ENCODE measurements at regions not wholly inside any gene's neighbourhood (a gene's known extent, or its start where the extent isn't known, plus 50 kb on each side); places are given as distances from the start of the nearest gene placed in this dataset.

DNA sequence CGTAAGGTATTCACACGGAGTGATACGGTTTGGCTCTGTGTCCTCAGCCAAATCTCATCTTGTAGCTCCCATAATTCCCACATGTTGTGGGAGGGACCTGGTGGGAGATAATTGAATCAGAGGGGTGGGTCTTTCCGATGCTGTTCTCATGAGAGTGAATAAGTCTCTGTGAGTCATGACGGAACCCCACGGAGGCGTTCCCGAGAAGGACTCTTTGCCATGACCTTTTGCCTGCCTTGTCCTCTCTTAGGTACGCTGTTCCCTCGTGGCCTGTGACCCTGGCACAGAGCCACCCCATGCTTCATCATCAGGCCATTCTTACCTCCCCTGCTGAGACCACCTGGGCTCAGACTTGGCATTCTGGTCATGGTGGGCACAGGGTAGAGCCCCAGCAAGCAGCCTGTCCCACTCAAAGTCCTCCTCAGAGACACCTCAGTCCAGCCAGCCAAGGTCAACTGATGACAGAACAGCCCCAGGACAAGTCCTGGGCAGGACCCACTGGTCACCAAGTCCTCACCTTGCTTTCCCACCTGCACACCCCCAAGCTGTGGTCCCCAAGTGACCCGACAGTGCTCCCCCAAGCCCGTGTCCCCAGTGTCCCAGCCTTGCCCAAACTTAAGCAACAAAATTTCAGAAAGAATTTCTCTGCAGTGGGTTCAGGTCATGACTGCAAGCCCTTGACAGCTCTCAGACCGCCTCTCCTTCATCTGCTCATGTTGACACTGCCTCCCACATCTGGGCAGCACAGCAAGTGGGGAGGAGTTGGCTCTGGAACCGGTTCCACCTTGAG, 158.4 kb downstream of the ACTL8 start:
- Histone ChIP-seq H3K4me3 (no peak overlapping the region), H3K9me3 (no peaks in the 10 kb centered on the region), H3K4me1 (no peaks in the 10 kb centered on the region), H3K27me3 (ENCODE audit: low read depth) (peaks cover 8% of the 10 kb centered on the region), H3K36me3 (replicated peaks) (no peaks in the 10 kb centered on the region)
- no peak for DNase-seq (ENCODE audit: low spot score in 2 of 2)
- in situ Hi-C loops (cut with MboI; ENCODE audit: low sequenced_read_pairs) = no loop called here

- peaks cover 8% of the 10 kb centered on the region for H3K27me3 ChIP-seq (ENCODE audit: low read depth)
- in situ Hi-C loops (cut with MboI; ENCODE audit: low sequenced_read_pairs) = no loop called here
- no peak for DNase-seq (ENCODE audit: low spot score in 2 of 2)
- no peak overlapping the region for H3K4me3 ChIP-seq
- no peaks in the 10 kb centered on the region for H3K9me3 ChIP-seq
- H3K36me3 ChIP-seq (replicated peaks) = no peaks in the 10 kb centered on the region
- H3K4me1 ChIP-seq = no peaks in the 10 kb centered on the region
These were observed 159.0 kb downstream of the ACTL8 start for GRCh38 chr1:17914131-17914530.

GRCh38 chr1:17914987-17915386, 159.9 kb downstream of the ACTL8 start:
- in situ Hi-C loops (cut with MboI; ENCODE audit: low sequenced_read_pairs) = no loop called here
- no peak for DNase-seq (ENCODE audit: low spot score in 2 of 2)
- no peak overlapping the region for H3K4me3 ChIP-seq
- H3K27me3 ChIP-seq (ENCODE audit: low read depth) = peaks cover 8% of the 10 kb centered on the region
- H3K9me3 ChIP-seq = no peaks in the 10 kb centered on the region
- H3K36me3 ChIP-seq (replicated peaks) = no peaks in the 10 kb centered on the region
- H3K4me1 ChIP-seq = no peaks in the 10 kb centered on the region

- no peak for DNase-seq (ENCODE audit: low spot score in 2 of 2)
- no peaks in the 10 kb centered on the region for H3K36me3 ChIP-seq (replicated peaks)
- H3K4me1 ChIP-seq = no peaks in the 10 kb centered on the region
- H3K27me3 ChIP-seq (ENCODE audit: low read depth) = peaks cover 3% of the 10 kb centered on the region
- in situ Hi-C loops (cut with MboI; ENCODE audit: low sequenced_read_pairs) = no loop called here
- H3K4me3 ChIP-seq = no peak overlapping the region
- no peaks in the 10 kb centered on the region for H3K9me3 ChIP-seq
These were observed 160.5 kb downstream of the ACTL8 start for GRCh38 chr1:17915511-17916197.

DNA sequence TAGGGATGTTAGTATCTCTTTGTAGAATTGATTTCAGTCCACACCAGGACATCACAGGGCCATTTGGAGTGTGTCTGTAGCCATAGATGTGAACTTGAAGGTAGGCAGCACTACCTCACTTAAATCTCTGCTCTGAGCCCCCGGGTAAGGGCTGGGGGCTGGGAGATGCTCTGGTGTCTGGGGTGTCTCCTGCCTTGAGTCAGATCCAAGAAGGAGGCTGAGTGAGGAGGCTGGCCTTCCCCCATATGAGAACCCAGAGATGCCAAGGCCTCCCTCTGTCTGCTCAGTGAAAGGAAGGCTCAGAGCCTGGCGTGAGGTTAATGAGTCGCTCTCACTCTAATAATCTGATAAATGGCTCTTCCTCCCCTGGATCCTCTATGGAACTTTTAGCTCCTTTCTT, 161.6 kb downstream of the ACTL8 start:
- Histone ChIP-seq H3K36me3 (replicated peaks) (no peaks in the 10 kb centered on the region), H3K4me3 (no peak overlapping the region), H3K4me1 (no peaks in the 10 kb centered on the region), H3K27me3 (ENCODE audit: low read depth) (peaks cover 3% of the 10 kb centered on the region; the same call in 1 of the 2 replicates), H3K9me3 (no peaks in the 10 kb centered on the region)
- in situ Hi-C loops (cut with MboI; ENCODE audit: low sequenced_read_pairs) = no loop called here
- no peak for DNase-seq (ENCODE audit: low spot score in 2 of 2)

GRCh38 chr1:17919525-17920439, 164.6 kb downstream of the ACTL8 start:
- in situ Hi-C loops (cut with MboI; ENCODE audit: low sequenced_read_pairs) = no loop called here

GRCh38 chr1:17920881-17921640, 165.9 kb downstream of the ACTL8 start:
- no peak for DNase-seq (ENCODE audit: low spot score in 2 of 2)
- no peaks in the 10 kb centered on the region for H3K4me1 ChIP-seq
- no peaks in the 10 kb centered on the region for H3K36me3 ChIP-seq (replicated peaks)
- no peaks in the 10 kb centered on the region for H3K9me3 ChIP-seq
- in situ Hi-C loops (cut with MboI; ENCODE audit: low sequenced_read_pairs) = no loop called here
- H3K4me3 ChIP-seq = no peak overlapping the region
- H3K27me3 ChIP-seq (ENCODE audit: low read depth) = no peaks in the 10 kb centered on the region

More at GRCh38 chr1:17919525-17920439, 164.6 kb downstream of the ACTL8 start:
- peak in 1 of 2 experiments; percentile 58 for DNase-seq (ENCODE audit: low spot score in 2 of 2)
- H3K4me3 ChIP-seq = no peak overlapping the region
- H3K9me3 ChIP-seq = no peaks in the 10 kb centered on the region
- H3K4me1 ChIP-seq = no peaks in the 10 kb centered on the region
- no peaks in the 10 kb centered on the region for H3K36me3 ChIP-seq (replicated peaks)
- peaks cover 3% of the 10 kb centered on the region; the same call in 1 of the 2 replicates for H3K27me3 ChIP-seq (ENCODE audit: low read depth)

DNA sequence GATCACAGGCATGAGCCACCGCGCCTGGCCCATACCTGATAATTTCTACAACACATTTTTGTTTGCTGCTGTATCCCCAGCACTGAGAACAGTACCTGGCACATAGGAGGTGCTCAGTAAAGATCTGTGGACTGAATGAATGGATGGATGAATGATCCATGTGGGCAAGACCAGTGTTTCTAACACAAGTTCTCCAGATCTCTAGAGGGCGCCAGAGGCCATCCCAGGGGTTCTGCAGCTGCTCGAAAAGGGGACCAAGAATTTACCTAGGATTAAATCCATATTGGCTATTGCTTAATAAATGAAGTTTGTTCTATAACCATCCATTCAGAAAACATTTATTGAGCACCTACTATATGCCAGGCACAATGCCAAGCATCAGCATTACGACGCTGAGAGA, 167.7 kb downstream of the ACTL8 start:
- H3K4me3 ChIP-seq = no peak overlapping the region
- H3K36me3 ChIP-seq (replicated peaks) = no peaks in the 10 kb centered on the region
- DNase-seq (ENCODE audit: low spot score in 2 of 2) = peak; percentile 23 to 63
- in situ Hi-C loops (cut with MboI; ENCODE audit: low sequenced_read_pairs) = no loop called here
- H3K4me1 ChIP-seq = no peaks in the 10 kb centered on the region
- no peaks in the 10 kb centered on the region for H3K9me3 ChIP-seq
- H3K27me3 ChIP-seq (ENCODE audit: low read depth) = no peaks in the 10 kb centered on the region

DNA sequence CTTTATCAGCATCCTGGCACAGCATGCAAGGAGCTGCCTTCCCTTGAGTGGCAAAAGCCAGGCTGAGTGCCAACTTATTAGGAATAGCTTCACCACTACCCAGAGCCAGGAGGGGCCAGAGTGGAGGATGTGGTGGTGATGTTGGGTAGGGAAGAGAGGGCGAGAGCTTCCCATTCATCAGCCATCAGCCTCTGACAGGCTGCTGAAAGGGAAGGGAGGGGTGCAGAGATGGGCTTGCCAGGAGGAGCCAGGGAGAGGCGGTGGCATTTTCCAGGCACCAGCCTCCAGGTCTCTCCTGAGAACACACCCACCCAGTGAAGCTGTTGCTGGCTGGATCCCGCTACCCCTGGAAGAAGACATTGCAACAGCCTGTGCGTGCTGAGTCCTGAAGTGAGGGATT, 168.5 kb downstream of the ACTL8 start:
- Histone ChIP-seq H3K4me3 (no peak overlapping the region), H3K4me1 (no peaks in the 10 kb centered on the region), H3K27me3 (ENCODE audit: low read depth) (no peaks in the 10 kb centered on the region), H3K9me3 (no peaks in the 10 kb centered on the region), H3K36me3 (replicated peaks) (no peaks in the 10 kb centered on the region)
- no peak for DNase-seq (ENCODE audit: low spot score in 2 of 2)
- in situ Hi-C loops (cut with MboI; ENCODE audit: low sequenced_read_pairs) = no loop called here

DNA sequence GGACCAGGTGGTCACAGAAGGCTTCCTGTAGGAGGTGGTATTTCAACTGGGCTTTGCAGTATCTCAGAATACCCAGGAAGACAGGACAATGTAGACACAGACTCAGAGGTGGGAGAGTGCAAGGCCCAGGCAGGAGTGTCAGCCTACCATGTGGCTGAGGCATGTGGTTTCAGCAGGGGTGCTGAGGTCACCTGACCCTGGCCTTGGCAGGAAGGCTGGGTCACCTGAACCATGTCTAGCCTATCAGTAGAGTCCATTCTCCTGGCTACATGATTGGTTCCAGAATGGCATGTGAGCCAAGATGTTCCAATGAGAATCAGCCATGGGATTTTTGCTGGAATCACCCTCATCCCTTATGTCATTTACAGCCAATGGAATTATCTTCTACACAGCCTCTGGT, 169.4 kb downstream of the ACTL8 start:
- Histone ChIP-seq H3K4me1 (no peaks in the 10 kb centered on the region), H3K4me3 (no peak overlapping the region), H3K27me3 (ENCODE audit: low read depth) (no peaks in the 10 kb centered on the region; the same call in 1 of the 2 replicates), H3K36me3 (replicated peaks) (no peaks in the 10 kb centered on the region), H3K9me3 (no peaks in the 10 kb centered on the region)
- in situ Hi-C loops (cut with MboI; ENCODE audit: low sequenced_read_pairs) = no loop called here
- DNase-seq (ENCODE audit: low spot score in 2 of 2) = no peak

- DNase-seq (ENCODE audit: low spot score in 2 of 2) = no peak
- Histone ChIP-seq H3K4me1 (no peaks in the 10 kb centered on the region), H3K9me3 (no peaks in the 10 kb centered on the region), H3K4me3 (no peak overlapping the region), H3K27me3 (ENCODE audit: low read depth) (no peaks in the 10 kb centered on the region; the same call in none of the 2 replicates), H3K36me3 (replicated peaks) (no peaks in the 10 kb centered on the region)
- in situ Hi-C loops (cut with MboI; ENCODE audit: low sequenced_read_pairs) = no loop called here
These were observed 170.4 kb downstream of the ACTL8 start for GRCh38 chr1:17925290-17926237.

DNA sequence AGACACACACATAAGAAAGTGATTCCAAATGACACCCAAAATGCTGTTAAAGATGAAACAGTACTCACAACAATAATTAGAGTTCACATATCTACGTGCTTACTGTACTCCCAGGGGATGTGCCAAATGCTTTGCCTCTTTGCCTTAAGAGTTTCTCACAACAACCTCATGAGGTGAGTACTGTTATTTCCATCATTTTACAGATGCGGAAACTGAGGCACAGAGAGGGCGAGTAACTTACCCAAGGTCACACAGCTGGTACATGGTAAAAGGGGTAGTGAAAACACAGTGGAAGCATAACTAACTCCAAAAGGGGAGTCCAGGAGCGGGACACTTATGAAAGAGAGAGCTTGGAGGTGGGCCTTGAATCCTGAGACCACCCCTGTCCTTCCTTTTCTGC, 171.8 kb downstream of the ACTL8 start:
- no peaks in the 10 kb centered on the region for H3K4me1 ChIP-seq
- no peaks in the 10 kb centered on the region for H3K36me3 ChIP-seq (replicated peaks)
- no peak for DNase-seq (ENCODE audit: low spot score in 2 of 2)
- H3K4me3 ChIP-seq = no peak overlapping the region
- H3K27me3 ChIP-seq (ENCODE audit: low read depth) = no peaks in the 10 kb centered on the region; the same call in none of the 2 replicates
- in situ Hi-C loops (cut with MboI; ENCODE audit: low sequenced_read_pairs) = no loop called here
- H3K9me3 ChIP-seq = no peaks in the 10 kb centered on the region
